ENCODE measurements at regions not wholly inside any gene's neighbourhood (a gene's known extent, or its start where the extent isn't known, plus 50 kb on each side); places are given as distances from the start of the nearest gene placed in this dataset.

DNA sequence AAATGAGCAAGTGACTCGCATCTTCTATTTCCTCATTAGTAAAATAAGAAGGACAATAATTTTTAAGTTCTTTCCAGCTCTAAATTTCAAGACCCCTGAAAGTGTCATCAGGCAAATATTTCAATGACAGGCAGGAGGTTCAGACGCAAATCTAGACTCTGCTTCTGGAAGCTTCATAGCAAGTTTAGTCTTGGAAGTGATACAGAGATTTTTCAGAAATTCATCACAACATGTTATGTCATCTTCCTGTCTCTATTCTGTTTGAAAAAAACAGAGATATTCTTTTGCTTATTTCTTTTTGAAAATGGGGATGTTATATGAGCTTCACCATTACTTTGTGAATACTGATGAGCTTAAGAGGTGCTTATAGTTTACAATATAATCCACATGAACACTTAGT, 74.0 kb downstream of the C3orf85 start:
- TF ChIP-seq, protein P1, sequence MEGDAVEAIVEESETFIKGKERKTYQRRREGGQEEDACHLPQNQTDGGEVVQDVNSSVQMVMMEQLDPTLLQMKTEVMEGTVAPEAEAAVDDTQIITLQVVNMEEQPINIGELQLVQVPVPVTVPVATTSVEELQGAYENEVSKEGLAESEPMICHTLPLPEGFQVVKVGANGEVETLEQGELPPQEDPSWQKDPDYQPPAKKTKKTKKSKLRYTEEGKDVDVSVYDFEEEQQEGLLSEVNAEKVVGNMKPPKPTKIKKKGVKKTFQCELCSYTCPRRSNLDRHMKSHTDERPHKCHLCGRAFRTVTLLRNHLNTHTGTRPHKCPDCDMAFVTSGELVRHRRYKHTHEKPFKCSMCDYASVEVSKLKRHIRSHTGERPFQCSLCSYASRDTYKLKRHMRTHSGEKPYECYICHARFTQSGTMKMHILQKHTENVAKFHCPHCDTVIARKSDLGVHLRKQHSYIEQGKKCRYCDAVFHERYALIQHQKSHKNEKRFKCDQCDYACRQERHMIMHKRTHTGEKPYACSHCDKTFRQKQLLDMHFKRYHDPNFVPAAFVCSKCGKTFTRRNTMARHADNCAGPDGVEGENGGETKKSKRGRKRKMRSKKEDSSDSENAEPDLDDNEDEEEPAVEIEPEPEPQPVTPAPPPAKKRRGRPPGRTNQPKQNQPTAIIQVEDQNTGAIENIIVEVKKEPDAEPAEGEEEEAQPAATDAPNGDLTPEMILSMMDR (IDR thresholded peaks at IDR 0.05), result no peak
- TF ChIP-seq EP300 (IDR thresholded peaks at IDR 0.05) (no peak), POLR2A (IDR thresholded peaks at IDR 0.05) (no peak)
- H3K27me3 ChIP-seq, result no peaks in the 10 kb centered on the region
- H3K4me1 ChIP-seq, result no peaks in the 10 kb centered on the region
- 76 to 83% methylated on average over 2 of the region's 2 CpGs for WGBS, 2 donors
- no peak overlapping the region for H3K27ac ChIP-seq
- no peak overlapping the region for H3K4me3 ChIP-seq
- DNase-seq (ENCODE audit: low spot score in 2 of 2), result no peak
- H3K9me3 ChIP-seq, result no peaks in the 10 kb centered on the region
- H3K36me3 ChIP-seq, result no peaks in the 10 kb centered on the region

DNA sequence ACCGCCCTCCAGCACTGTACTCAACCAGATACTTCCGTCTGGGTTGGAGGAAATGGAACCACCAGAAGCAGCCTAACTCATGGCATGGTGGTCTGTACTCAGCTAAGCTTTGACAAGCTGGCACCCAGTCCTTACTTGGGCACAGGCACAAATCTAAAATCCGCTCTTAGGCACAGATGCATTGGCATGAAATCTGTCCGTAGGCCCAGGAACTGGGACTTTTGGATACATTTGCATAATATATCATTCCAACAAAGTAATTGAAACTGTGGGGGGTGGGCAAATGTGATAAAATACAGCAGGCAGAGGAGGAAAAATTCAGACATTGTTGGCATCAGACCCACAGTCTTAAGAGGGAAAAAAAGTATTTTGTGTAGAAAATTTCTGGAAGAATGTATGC, 75.4 kb downstream of the C3orf85 start:
- TF ChIP-seq, protein P1 (IDR thresholded peaks at IDR 0.05), result no peak
- TF ChIP-seq POLR2A (IDR thresholded peaks at IDR 0.05) (no peak), EP300 (IDR thresholded peaks at IDR 0.05) (no peak)
- WGBS, 2 donors, result 81 to 85% methylated on average over 4 of the region's 4 CpGs
- H3K9me3 ChIP-seq, result no peaks in the 10 kb centered on the region

DNA sequence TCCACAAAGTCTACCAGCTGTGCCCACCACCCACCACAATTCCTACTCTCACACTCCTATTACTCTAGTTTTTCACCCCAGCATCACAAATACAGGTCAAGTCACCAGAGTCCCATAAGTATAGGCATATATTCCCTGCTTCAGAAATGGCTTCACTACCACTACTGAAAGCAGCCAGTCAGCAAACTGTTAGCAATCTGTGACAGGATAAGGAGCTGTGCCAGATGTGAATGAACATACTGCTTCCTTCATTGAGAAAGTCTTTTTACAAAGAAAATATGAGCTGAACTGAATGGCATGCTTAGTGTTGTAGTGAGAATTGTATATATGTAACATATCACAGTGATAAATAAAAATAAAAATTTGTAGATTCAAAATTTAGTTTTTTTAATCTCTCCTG, 76.8 kb downstream of the C3orf85 start:
- TF ChIP-seq EP300 (IDR thresholded peaks at IDR 0.05), result no peak
- TF ChIP-seq POLR2A (IDR thresholded peaks at IDR 0.05), result no peak
- TF ChIP-seq, protein P1 (IDR thresholded peaks at IDR 0.05), result no peak
- H3K36me3 ChIP-seq, result no peaks in the 10 kb centered on the region
- H3K9me3 ChIP-seq, result peaks cover 0 to 4% (median 0%) of the 10 kb centered on the region in 4 donors

More for the DNA sequence above, 75.4 kb downstream of the C3orf85 start:
- Histone ChIP-seq H3K27ac (no peak overlapping the region), H3K36me3 (no peaks in the 10 kb centered on the region), H3K4me1 (no peaks in the 10 kb centered on the region), H3K27me3 (no peaks in the 10 kb centered on the region), H3K4me3 (no peak overlapping the region)
- DNase-seq (ENCODE audit: low spot score in 2 of 2), result no peak

DNA sequence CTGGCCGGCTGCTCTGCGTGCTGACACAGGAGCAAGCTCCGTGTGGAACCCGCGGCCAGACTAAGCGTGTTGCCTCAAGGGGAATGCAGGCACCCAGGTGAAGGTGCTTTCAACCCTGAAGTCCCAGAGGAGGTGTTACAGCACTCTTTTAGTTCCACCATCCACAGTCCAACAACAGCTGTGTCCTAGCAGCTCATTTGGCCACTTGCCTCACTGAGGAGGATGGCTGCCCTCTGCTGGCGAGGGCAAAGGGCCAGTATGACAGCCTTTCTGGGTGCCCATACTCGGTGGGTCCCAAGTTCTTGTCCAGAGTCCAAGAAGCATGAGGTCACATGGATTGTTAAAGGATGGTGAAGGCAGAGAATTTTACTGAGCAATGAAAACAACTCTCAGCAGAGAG, 87.8 kb downstream of the C3orf85 start:
- Histone ChIP-seq H3K4me3 (no peak overlapping the region), H3K27me3 (no peaks in the 10 kb centered on the region), H3K4me1 (no peaks in the 10 kb centered on the region), H3K9me3 (no peaks in the 10 kb centered on the region), H3K27ac (no peak overlapping the region), H3K36me3 (no peaks in the 10 kb centered on the region)
- DNase-seq (ENCODE audit: low spot score in 2 of 2), result no peak
- TF ChIP-seq, protein P1 (IDR thresholded peaks at IDR 0.05), result peak in 1 of 5 experiments; percentile 21
- TF ChIP-seq POLR2A (IDR thresholded peaks at IDR 0.05), result no peak
- WGBS, 2 donors, result 87 to 88% methylated on average over 8 of the region's 8 CpGs

More for the DNA sequence above, 76.8 kb downstream of the C3orf85 start:
- DNase-seq (ENCODE audit: low spot score in 2 of 2), result no peak
- Histone ChIP-seq H3K4me3 (no peak overlapping the region), H3K27me3 (no peaks in the 10 kb centered on the region), H3K27ac (no peak overlapping the region), H3K4me1 (no peaks in the 10 kb centered on the region)

DNA sequence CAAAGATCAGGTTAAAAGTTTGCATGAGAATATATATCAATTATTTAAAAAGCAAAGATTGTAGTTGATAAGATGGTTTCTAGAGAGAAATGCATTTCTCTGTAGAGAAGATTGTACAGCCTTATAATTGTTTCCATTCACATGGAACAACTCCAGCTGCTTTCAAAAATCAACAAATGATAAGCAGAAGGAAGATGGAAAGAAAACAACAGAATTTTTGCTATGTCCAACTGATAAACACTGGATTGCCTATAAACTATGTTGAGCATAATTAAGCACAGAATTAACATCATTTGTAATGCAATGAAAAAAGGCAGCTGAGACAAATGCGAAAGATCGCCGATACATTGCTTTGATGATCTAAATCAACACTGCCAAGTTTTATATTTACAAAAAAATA, 89.0 kb downstream of the C3orf85 start:
- Histone ChIP-seq H3K36me3 (no peaks in the 10 kb centered on the region), H3K4me3 (no peak overlapping the region), H3K27ac (no peak overlapping the region), H3K27me3 (no peaks in the 10 kb centered on the region), H3K9me3 (no peaks in the 10 kb centered on the region), H3K4me1 (no peaks in the 10 kb centered on the region)
- DNase-seq (ENCODE audit: low spot score in 2 of 2), result no peak
- 41 to 51% methylated on average over 3 of the region's 3 CpGs for WGBS, 2 donors
- no peak for TF ChIP-seq EP300 (IDR thresholded peaks at IDR 0.05)
- no peak for TF ChIP-seq POLR2A (IDR thresholded peaks at IDR 0.05)
- TF ChIP-seq, protein P1 (IDR thresholded peaks at IDR 0.05), result no peak
